Smooth muscle cell (in vitro differentiated cells): ENCODE measurements at regions not wholly inside any gene's neighbourhood (a gene's known extent, or its start where the extent isn't known, plus 50 kb on each side); places are given as distances from the start of the nearest gene placed in this dataset.
A peak's percentile ranks its signal among the peaks of the same experiment; 100 is the strongest.

ENCODE experiments used
- DNase-seq: peaks from one replicate; lab custom pipeline; 2025; ENCODE audit not compliant: unreplicated experiment; lab: John Stamatoyannopoulos, UW
- H2AFZ ChIP-seq: fragments of 200-600 bp; sonication (generic); 2 replicates; pipeline ENCODE4 v1.6.0; 2016; ENCODE audit warnings: antibody characterized with exemption, low read depth, mild to moderate bottlenecking
- H3F3A ChIP-seq: fragments of 200-600 bp; sonication (generic); 2 replicates; pipeline ENCODE4 v1.6.0; 2017; ENCODE audit warnings: antibody characterized with exemption, low read depth
- H3K27ac ChIP-seq: fragments of 200-600 bp; sonication (generic); 2 replicates; pipeline ENCODE4 v1.5.1; 2016; ENCODE audit warnings: low read depth, mild to moderate bottlenecking
- H3K27me3 ChIP-seq: fragments of 200-600 bp; sonication (generic); 2 replicates; pipeline ENCODE4 v1.6.1; 2016; ENCODE audit warnings: low read depth, mild to moderate bottlenecking
- H3K36me3 ChIP-seq: fragments of 200-600 bp; sonication (generic); 2 replicates; pipeline ENCODE4 v1.5.1; 2016; ENCODE audit warnings: low read depth
- H3K4me1 ChIP-seq: fragments of 200-600 bp; sonication (generic); 2 replicates; pipeline ENCODE4 v1.5.1; 2016; ENCODE audit warnings: low read depth
- H3K4me2 ChIP-seq: fragments of 200-600 bp; sonication (generic); 2 replicates; pipeline ENCODE4 v1.6.0; 2016; ENCODE audit warnings: mild to moderate bottlenecking
- H3K4me3 ChIP-seq: fragments of 200-600 bp; sonication (generic); 2 replicates; pipeline ENCODE4 v1.5.1; 2016; ENCODE audit warnings: mild to moderate bottlenecking
- H3K79me2 ChIP-seq: fragments of 200-600 bp; sonication (generic); 2 replicates; pipeline ENCODE4 v1.6.0; 2016; ENCODE audit warnings: low read depth, mild to moderate bottlenecking
- H3K9ac ChIP-seq: fragments of 200-600 bp; sonication (generic); 2 replicates; pipeline ENCODE4 v1.6.0; 2016; ENCODE audit warnings: low read depth
- H3K9me3 ChIP-seq: fragments of 200-600 bp; sonication (generic); replicated peaks from 2 replicates; pipeline ENCODE4 v1.5.1; 2016; ENCODE audit warnings: low read depth
- H4K20me1 ChIP-seq: fragments of 200-600 bp; sonication (generic); 2 replicates; pipeline ENCODE4 v1.6.0; 2016; ENCODE audit warnings: low read depth
- WGBS: methylation state at CpG from one replicate; pipeline ENCODE4 v1.1.7; 2016; ENCODE audit warnings: low lambda C conversion rate; 5-methylcytosine and 5-hydroxymethylcytosine counted together
- TF ChIP-seq, protein P1 (sequence below): fragments of 200-600 bp; sonication (generic); IDR thresholded peaks from 2 replicates; pipeline ENCODE4 v1.5.1; 2017; ENCODE audit warnings: borderline replicate concordance, mild to moderate bottlenecking, antibody characterized with exemption; ENCODE audit not compliant: insufficient read depth, poor library complexity, severe bottlenecking

DNA sequence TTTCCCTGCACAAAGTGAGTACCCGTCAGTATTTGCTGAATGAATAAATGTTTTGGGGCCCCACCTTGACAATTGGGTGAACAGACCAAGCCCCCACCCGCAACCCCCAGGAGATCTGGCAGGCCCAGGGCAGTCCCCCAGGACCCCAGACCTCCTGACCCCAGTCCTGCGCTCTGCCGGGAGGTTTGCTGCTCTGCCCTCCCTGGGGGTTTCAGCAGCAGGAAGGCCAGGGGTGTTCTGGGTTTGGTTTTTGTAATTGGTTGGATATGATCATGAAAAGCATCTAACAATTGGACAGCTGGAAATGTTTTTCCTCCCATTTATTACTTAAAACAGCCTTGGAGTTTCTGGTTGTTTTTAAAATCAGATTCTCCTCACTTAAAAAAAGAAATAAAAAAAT is 193.8 kb downstream of the URI1 start:
- Histone ChIP-seq H3K36me3 (no peaks in the 10 kb centered on the region), H3K27me3 (no peaks in the 10 kb centered on the region), H3K4me1 (no peaks in the 10 kb centered on the region), H3K4me2 (no peak overlapping the region), H3K9ac (no peak overlapping the region), H3K79me2 (no peaks in the 10 kb centered on the region), H3K27ac (no peak overlapping the region), H3K4me3 (no peak overlapping the region), H4K20me1 (no peaks in the 10 kb centered on the region), H3F3A (no peaks in the 10 kb centered on the region), H3K9me3 (no peaks in the 10 kb centered on the region), H2AFZ (no peak overlapping the region)
- TF ChIP-seq, protein P1, sequence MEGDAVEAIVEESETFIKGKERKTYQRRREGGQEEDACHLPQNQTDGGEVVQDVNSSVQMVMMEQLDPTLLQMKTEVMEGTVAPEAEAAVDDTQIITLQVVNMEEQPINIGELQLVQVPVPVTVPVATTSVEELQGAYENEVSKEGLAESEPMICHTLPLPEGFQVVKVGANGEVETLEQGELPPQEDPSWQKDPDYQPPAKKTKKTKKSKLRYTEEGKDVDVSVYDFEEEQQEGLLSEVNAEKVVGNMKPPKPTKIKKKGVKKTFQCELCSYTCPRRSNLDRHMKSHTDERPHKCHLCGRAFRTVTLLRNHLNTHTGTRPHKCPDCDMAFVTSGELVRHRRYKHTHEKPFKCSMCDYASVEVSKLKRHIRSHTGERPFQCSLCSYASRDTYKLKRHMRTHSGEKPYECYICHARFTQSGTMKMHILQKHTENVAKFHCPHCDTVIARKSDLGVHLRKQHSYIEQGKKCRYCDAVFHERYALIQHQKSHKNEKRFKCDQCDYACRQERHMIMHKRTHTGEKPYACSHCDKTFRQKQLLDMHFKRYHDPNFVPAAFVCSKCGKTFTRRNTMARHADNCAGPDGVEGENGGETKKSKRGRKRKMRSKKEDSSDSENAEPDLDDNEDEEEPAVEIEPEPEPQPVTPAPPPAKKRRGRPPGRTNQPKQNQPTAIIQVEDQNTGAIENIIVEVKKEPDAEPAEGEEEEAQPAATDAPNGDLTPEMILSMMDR: no peak
- WGBS: 92% methylated on average over 4 of the region's 4 CpGs
- no peak for DNase-seq

- Histone ChIP-seq H3K4me2 (peak overlapping the region; percentile 6), H4K20me1 (no peaks in the 10 kb centered on the region), H3K36me3 (no peaks in the 10 kb centered on the region), H3K27me3 (no peaks in the 10 kb centered on the region), H2AFZ (no peak overlapping the region), H3K9me3 (no peaks in the 10 kb centered on the region), H3K27ac (no peak overlapping the region), H3K9ac (no peak overlapping the region), H3K4me3 (no peak overlapping the region), H3F3A (no peaks in the 10 kb centered on the region), H3K79me2 (no peaks in the 10 kb centered on the region), H3K4me1 (no peaks in the 10 kb centered on the region)
- TF ChIP-seq, protein P1: no peak
- 77% methylated on average over 5 of the region's 5 CpGs for WGBS
- no peak for DNase-seq
These were observed 194.7 kb downstream of the URI1 start for GRCh38 chr19:30136611-30137195.

DNA sequence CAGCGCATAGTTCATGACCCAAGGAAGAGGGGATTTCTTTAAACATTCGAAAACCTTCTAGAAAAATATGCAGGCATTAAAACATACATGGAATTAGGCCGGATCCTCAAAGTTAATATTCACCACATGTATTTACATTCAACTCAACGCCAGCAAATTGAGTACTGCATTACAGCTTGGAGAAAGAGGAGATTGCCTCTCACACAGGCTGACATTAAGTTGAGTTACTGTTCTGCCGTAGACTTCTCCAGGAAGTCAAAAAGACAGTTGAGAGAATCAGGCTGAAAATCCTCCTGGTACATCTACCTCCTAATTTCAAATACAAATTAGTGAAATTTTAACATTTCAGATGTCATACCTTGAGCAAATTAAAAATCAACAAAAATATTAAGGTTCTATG is 195.7 kb downstream of the URI1 start:
- H3K9me3 ChIP-seq: no peaks in the 10 kb centered on the region
- no peak overlapping the region for H3K4me3 ChIP-seq
- H2AFZ ChIP-seq: no peak overlapping the region
- no peak for DNase-seq
- no peak overlapping the region for H3K9ac ChIP-seq
- no peaks in the 10 kb centered on the region for H3K27me3 ChIP-seq
- no peak overlapping the region for H3K27ac ChIP-seq
- H3K4me2 ChIP-seq: no peak overlapping the region
- no peaks in the 10 kb centered on the region for H3K79me2 ChIP-seq
- no peaks in the 10 kb centered on the region for H3K4me1 ChIP-seq
- WGBS: 93% methylated on average over 5 of the region's 5 CpGs
- no peaks in the 10 kb centered on the region for H3F3A ChIP-seq
- TF ChIP-seq, protein P1: no peak
- no peaks in the 10 kb centered on the region for H3K36me3 ChIP-seq
- no peaks in the 10 kb centered on the region for H4K20me1 ChIP-seq

- H3K9me3 ChIP-seq: no peaks in the 10 kb centered on the region
- no peak overlapping the region for H3K9ac ChIP-seq
- no peaks in the 10 kb centered on the region for H3K79me2 ChIP-seq
- DNase-seq: no peak
- H3K4me1 ChIP-seq: no peaks in the 10 kb centered on the region
- TF ChIP-seq, protein P1: no peak
- WGBS: 77% methylated on average over 14 of the region's 14 CpGs
- no peak overlapping the region for H3K27ac ChIP-seq
- no peak overlapping the region for H3K4me3 ChIP-seq
- H3F3A ChIP-seq: no peaks in the 10 kb centered on the region
- H3K36me3 ChIP-seq: no peaks in the 10 kb centered on the region
- H3K27me3 ChIP-seq: no peaks in the 10 kb centered on the region
- H3K4me2 ChIP-seq: no peak overlapping the region
- no peaks in the 10 kb centered on the region for H4K20me1 ChIP-seq
- no peak overlapping the region for H2AFZ ChIP-seq
These were observed 202.3 kb downstream of the URI1 start for GRCh38 chr19:30144242-30144758.
